ENCODE measurements at regions not wholly inside any gene's neighbourhood (a gene's known extent, or its start where the extent isn't known, plus 50 kb on each side); places are given as distances from the start of the nearest gene placed in this dataset.

GRCh38 chr2:9082158-9082557 is 78.7 kb upstream of the MBOAT2 start:
- no peak for DNase-seq (ENCODE audit: low read depth in 2 of 2)

- DNase-seq (ENCODE audit: low read depth in 2 of 2), result no peak
These were observed 78.3 kb upstream of the MBOAT2 start for GRCh38 chr2:9081750-9082149.

GRCh38 chr2:9078405-9078804 is 74.9 kb upstream of the MBOAT2 start:
- DNase-seq (ENCODE audit: low read depth in 2 of 2), result no peak

GRCh38 chr2:9077691-9078090 is 74.2 kb upstream of the MBOAT2 start:
- no peak for DNase-seq (ENCODE audit: low read depth in 2 of 2)

GRCh38 chr2:9076755-9077154 is 73.3 kb upstream of the MBOAT2 start:
- no peak for DNase-seq (ENCODE audit: low read depth in 2 of 2)

- DNase-seq (ENCODE audit: low read depth in 2 of 2), result no peak
These were observed 72.7 kb upstream of the MBOAT2 start for GRCh38 chr2:9076210-9076609.

GRCh38 chr2:9074930-9075329 is 71.4 kb upstream of the MBOAT2 start:
- DNase-seq (ENCODE audit: low read depth in 2 of 2), result no peak

GRCh38 chr2:9071584-9072124 is 68.2 kb upstream of the MBOAT2 start:
- no peak for DNase-seq (ENCODE audit: low read depth in 2 of 2)

- DNase-seq (ENCODE audit: low read depth in 2 of 2), result no peak
These were observed 67.5 kb upstream of the MBOAT2 start for GRCh38 chr2:9071032-9071431.

- DNase-seq (ENCODE audit: low read depth in 2 of 2), result no peak
These were observed 66.1 kb upstream of the MBOAT2 start for GRCh38 chr2:9069543-9069942.

GRCh38 chr2:9065901-9066300 is 62.4 kb upstream of the MBOAT2 start:
- DNase-seq (ENCODE audit: low read depth in 2 of 2), result no peak

GRCh38 chr2:9063023-9063606 is 59.6 kb upstream of the MBOAT2 start:
- no peak for DNase-seq (ENCODE audit: low read depth in 2 of 2)

- DNase-seq (ENCODE audit: low read depth in 2 of 2), result no peak
These were observed 57.3 kb upstream of the MBOAT2 start for GRCh38 chr2:9060819-9061218.

GRCh38 chr2:9057939-9058761 is 54.7 kb upstream of the MBOAT2 start:
- DNase-seq (ENCODE audit: low read depth in 2 of 2), result no peak

GRCh38 chr2:9055471-9055870 is 52.0 kb upstream of the MBOAT2 start:
- DNase-seq (ENCODE audit: low read depth in 2 of 2), result no peak

- no peak for DNase-seq (ENCODE audit: low read depth in 2 of 2)
These were observed 50.0 kb upstream of the MBOAT2 start for GRCh38 chr2:9053534-9053931.

Measured in stimulated activated CD8-positive, alpha-beta memory T cell treated with anti-CD3 and anti-CD28 coated beads, Interleukin-7, amount 100 ng/mL, for 4 hours (primary cell).